Sigmoid colon (tissue), 4 donors: ENCODE measurements at regions not wholly inside any gene's neighbourhood (a gene's known extent, or its start where the extent isn't known, plus 50 kb on each side); places are given as distances from the start of the nearest gene placed in this dataset.

Experiments used
- CTCF ChIP-seq, 4 experiments: fragments of 450-650 bp in 3 of 4; fragments of 200-600 bp in 1 of 4; IDR thresholded peaks; one replicate each; pipeline ENCODE4 v1.5.1; 2016 to 2019; ENCODE audit warnings: antibody characterized with exemption in 4 of 4, mild to moderate bottlenecking in 3 of 4, moderate library complexity in 2 of 4
- POLR2AphosphoS5 ChIP-seq, 4 donors: sonication (generic); formaldehyde crosslinking; IDR thresholded peaks; one replicate each; pipeline ENCODE4 v1.6.1; 2017; ENCODE audit warnings: antibody characterized with exemption in 4 of 4

- no peak for TF ChIP-seq CTCF (IDR thresholded peaks at IDR 0.05)
- TF ChIP-seq POLR2AphosphoS5 (IDR thresholded peaks at IDR 0.05): no peak
Measured at GRCh38 chr1:55582084-55582483, 366.9 kb upstream of the USP24 start.
